Ishikawa (cell line): ENCODE measurements at regions not wholly inside any gene's neighbourhood (a gene's known extent, or its start where the extent isn't known, plus 50 kb on each side); places are given as distances from the start of the nearest gene placed in this dataset.

Experiments
- CEBPB ChIP-seq: IDR thresholded peaks from 2 replicates; pipeline ENCODE4 v1.6.1; 2012
- EP300 ChIP-seq: IDR thresholded peaks from 2 replicates; pipeline ENCODE4 v1.6.1; 2012; ENCODE audit warnings: borderline replicate concordance
- FOXM1 ChIP-seq: IDR thresholded peaks from 2 replicates; pipeline ENCODE4 v1.6.1; 2012; ENCODE audit warnings: low read depth, borderline replicate concordance
- NFIC ChIP-seq: IDR thresholded peaks from 2 replicates; pipeline ENCODE4 v1.6.1; 2012
- RAD21 ChIP-seq: IDR thresholded peaks from 2 replicates; pipeline ENCODE4 v1.6.1; 2012; ENCODE audit warnings: low read depth
- REST ChIP-seq: IDR thresholded peaks from 2 replicates; pipeline ENCODE4 v1.6.1; 2012; ENCODE audit warnings: low read depth, mild to moderate bottlenecking
- TCF12 ChIP-seq: IDR thresholded peaks from 2 replicates; pipeline ENCODE4 v1.6.1; 2012; ENCODE audit warnings: low read depth
- YY1 ChIP-seq: IDR thresholded peaks from 2 replicates; pipeline ENCODE4 v1.6.1; 2012; ENCODE audit warnings: low read depth
- TF ChIP-seq, protein P1 (sequence below): IDR thresholded peaks from 2 replicates; pipeline ENCODE4 v1.6.1; 2012

DNA sequence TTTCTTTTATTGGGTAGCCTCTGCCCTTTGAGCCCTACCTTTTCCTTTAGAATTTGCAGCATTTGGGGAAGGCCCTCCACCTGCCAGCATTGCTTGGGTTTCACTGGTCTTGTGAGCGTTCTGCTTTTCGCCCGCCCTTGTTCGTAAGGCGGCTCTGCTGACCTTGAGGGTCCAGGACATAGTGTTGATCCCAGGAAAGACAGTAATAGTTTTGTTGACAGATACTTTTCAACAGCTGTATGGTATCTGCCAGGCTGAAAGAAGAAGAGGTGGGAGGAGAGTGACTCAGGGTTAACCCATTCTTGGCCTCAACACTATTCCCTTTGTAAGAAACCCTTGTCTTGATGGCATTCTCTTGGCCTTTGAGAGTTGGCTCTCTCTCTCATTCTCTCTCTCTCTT is 113.4 kb upstream of the SPAG17 start:
- TF ChIP-seq RAD21 (no peak), YY1 (no peak), NFIC (no peak), EP300 (no peak), CEBPB (no peak), FOXM1 (no peak), REST (no peak), TCF12 (no peak)
- TF ChIP-seq, protein P1, sequence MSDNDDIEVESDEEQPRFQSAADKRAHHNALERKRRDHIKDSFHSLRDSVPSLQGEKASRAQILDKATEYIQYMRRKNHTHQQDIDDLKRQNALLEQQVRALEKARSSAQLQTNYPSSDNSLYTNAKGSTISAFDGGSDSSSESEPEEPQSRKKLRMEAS, result no peak
